SK-N-SH (cell line): ENCODE measurements at regions not wholly inside any gene's neighbourhood (a gene's known extent, or its start where the extent isn't known, plus 50 kb on each side); places are given as distances from the start of the nearest gene placed in this dataset.

Experiments
- CTCF ChIA-PET: fragments of 300-600, 350-600 bp; formaldehyde crosslinking; extraction: SDS; loops from one replicate; lab custom pipeline; 2021; lab: Yijun Ruan, JAX
- POLR2A ChIA-PET: fragments of 350-600 bp; sonication (Branson Sonifier 250); formaldehyde crosslinking; extraction: SDS; loops from one replicate; lab custom pipeline; 2020; ENCODE audit warnings: antibody characterized with exemption, inconsistent platforms; lab: Yijun Ruan, JAX
- DNase-seq: peaks from one replicate; pipeline ENCODE4 v3.0.0; 2012
- H2AFZ ChIP-seq: fragments of 200-600 bp; sonication (generic); 2 replicates; pipeline ENCODE4 v1.8.1; 2016; ENCODE audit warnings: antibody characterized with exemption, mild to moderate bottlenecking, low read depth
- H3F3A ChIP-seq: fragments of 200-600 bp; sonication (generic); replicated peaks from 2 replicates; pipeline ENCODE3; 2016; ENCODE audit warnings: antibody characterized with exemption, mild to moderate bottlenecking; ENCODE audit not compliant: insufficient read depth
- H3K27ac ChIP-seq, 2 experiments: fragments of 200-500 bp in 1 of 2; fragments of 200-600 bp in 1 of 2; sonication (Bioruptor generic) in 1 of 2; sonication (generic), shearing (Covaris generic) in 1 of 2; 2 replicates each; pipeline versions ENCODE4 v1.5.1 to v1.6.1; 2014 to 2016; ENCODE audit warnings: low read depth in 2 of 2, inconsistent platforms in 1 of 2, low read length in 1 of 2, mild to moderate bottlenecking in 1 of 2, mixed read lengths in 1 of 2
- H3K27me3 ChIP-seq: fragments of 200-600 bp; sonication (generic), shearing (Covaris generic); 2 replicates; pipeline ENCODE4 v1.6.1; 2016; ENCODE audit warnings: mixed run types; ENCODE audit not compliant: insufficient read depth
- H3K36me3 ChIP-seq, 2 experiments: fragments of 200-500 bp in 1 of 2; fragments of 200-600 bp in 1 of 2; sonication (Bioruptor generic) in 1 of 2; sonication (generic) in 1 of 2; replicated peaks in 1 of 2; 2 replicates each; pipeline versions ENCODE3 to v1.5.1; 2014 to 2016; ENCODE audit warnings: low read length in 1 of 2, mild to moderate bottlenecking in 1 of 2; ENCODE audit not compliant: insufficient read depth in 2 of 2, control insufficient read depth in 1 of 2
- H3K4me1 ChIP-seq, 2 experiments: fragments of 200-500 bp in 1 of 2; fragments of 200-600 bp in 1 of 2; sonication (Bioruptor generic) in 1 of 2; sonication (generic), shearing (Covaris generic) in 1 of 2; 2 replicates each; pipeline versions ENCODE4 v1.5.1 to v1.6.1; 2014 to 2016; ENCODE audit warnings: low read depth in 1 of 2, low read length in 1 of 2, mixed run types in 1 of 2; ENCODE audit not compliant: insufficient read depth in 2 of 2, control insufficient read depth in 1 of 2
- H3K4me2 ChIP-seq: fragments of 200-600 bp; sonication (generic), shearing (Covaris generic); 2 replicates; pipeline ENCODE4 v1.6.1; 2017; ENCODE audit warnings: mixed run types
- H3K4me3 ChIP-seq, 2 experiments: fragments of 200-500 bp in 1 of 2; fragments of 200-600 bp in 1 of 2; sonication (Bioruptor generic) in 1 of 2; sonication (generic), shearing (Covaris generic) in 1 of 2; 2 replicates each; pipeline versions ENCODE4 v1.5.1 to v1.8.1; 2014 to 2016; ENCODE audit warnings: low read depth in 2 of 2, inconsistent platforms in 1 of 2, low read length in 1 of 2, mild to moderate bottlenecking in 1 of 2, mixed read lengths in 1 of 2, moderate library complexity in 1 of 2
- H3K79me2 ChIP-seq: fragments of 200-600 bp; sonication (generic); 2 replicates; pipeline ENCODE4 v1.8.1; 2017; ENCODE audit warnings: mild to moderate bottlenecking; ENCODE audit not compliant: insufficient read depth
- H3K9ac ChIP-seq: fragments of 200-600 bp; sonication (generic); 2 replicates; pipeline ENCODE4 v1.6.1; 2017; ENCODE audit warnings: mixed run types
- H3K9me2 ChIP-seq: fragments of 200-600 bp; sonication (generic); 2 replicates; pipeline ENCODE4 v1.6.1; 2017; ENCODE audit warnings: mixed run types
- H3K9me3 ChIP-seq: fragments of 200-600 bp; sonication (generic); 2 replicates; pipeline ENCODE4 v1.6.1; 2017; ENCODE audit warnings: mixed run types, mild to moderate bottlenecking, moderate library complexity
- H4K20me1 ChIP-seq: fragments of 200-600 bp; sonication (generic); 2 replicates; pipeline ENCODE4 v1.6.1; 2017; ENCODE audit warnings: mild to moderate bottlenecking, mixed run types; ENCODE audit not compliant: insufficient read depth
- CHD2 ChIP-seq: fragments of 150-350 bp; IDR thresholded peaks from 2 replicates; pipeline ENCODE4 v1.6.1; 2018; ENCODE audit warnings: low read length; ENCODE audit not compliant: partially characterized antibody
- CTCF ChIP-seq: fragments of 200-600 bp; sonication (generic); IDR thresholded peaks from 2 replicates; pipeline ENCODE4 v1.6.1; 2017; ENCODE audit warnings: antibody characterized with exemption, mild to moderate bottlenecking, moderate library complexity
- ELF1 ChIP-seq: IDR thresholded peaks from 2 replicates; pipeline ENCODE4 v1.4.0; 2012
- EP300 ChIP-seq, 2 experiments: IDR thresholded peaks; 2 replicates each; pipeline versions ENCODE4 v1.4.0 to v1.6.1; 2012; ENCODE audit warnings: borderline replicate concordance in 1 of 2, low read depth in 1 of 2, low read length in 1 of 2
- FOSL2 ChIP-seq: IDR thresholded peaks from 2 replicates; pipeline ENCODE4 v1.4.0; 2012; ENCODE audit warnings: low read depth, mild to moderate bottlenecking, moderate library complexity, borderline replicate concordance
- FOXJ3 ChIP-seq: sonication (generic); formaldehyde crosslinking; IDR thresholded peaks from 2 replicates; pipeline ENCODE4 v1.5.1; 2020; ENCODE audit warnings: mild to moderate bottlenecking, missing genetic modification reagents
- GABPA ChIP-seq: IDR thresholded peaks from 2 replicates; pipeline ENCODE4 v1.4.0; 2012; ENCODE audit warnings: low read depth, mild to moderate bottlenecking
- GATA2 ChIP-seq: sonication (generic); formaldehyde crosslinking; IDR thresholded peaks from 2 replicates; pipeline ENCODE4 v1.5.0; 2020; ENCODE audit warnings: mild to moderate bottlenecking, missing genetic modification reagents
- JUND ChIP-seq: IDR thresholded peaks from 2 replicates; pipeline ENCODE4 v1.4.0; 2012
- MAX ChIP-seq: IDR thresholded peaks from 2 replicates; pipeline ENCODE4 v1.4.0; 2012; ENCODE audit warnings: low read depth
- MEF2A ChIP-seq: IDR thresholded peaks from 2 replicates; pipeline ENCODE4 v1.4.0; 2012; ENCODE audit warnings: low read depth, borderline replicate concordance
- NFIC ChIP-seq: IDR thresholded peaks from 2 replicates; pipeline ENCODE4 v1.4.0; 2012; ENCODE audit warnings: borderline replicate concordance
- NRF1 ChIP-seq: IDR thresholded peaks from 2 replicates; pipeline ENCODE4 v1.6.1; 2012; ENCODE audit warnings: low read depth, mild to moderate bottlenecking, low read length
- RCOR1 ChIP-seq: fragments of 150-350 bp; IDR thresholded peaks from 2 replicates; pipeline ENCODE4 v1.6.1; 2017; ENCODE audit warnings: antibody characterized with exemption, low read length
- SMC3 ChIP-seq: IDR thresholded peaks from 2 replicates; pipeline ENCODE4 v1.6.1; 2012; ENCODE audit warnings: low read depth, low read length, improper control_type of control experiment
- TEAD4 ChIP-seq: IDR thresholded peaks from 2 replicates; pipeline ENCODE4 v1.4.0; 2012; ENCODE audit warnings: mild to moderate bottlenecking, borderline replicate concordance; ENCODE audit not compliant: insufficient read depth
- USF2 ChIP-seq: fragments of 150-350 bp; IDR thresholded peaks from 2 replicates; pipeline ENCODE4 v1.6.1; 2017; ENCODE audit warnings: antibody characterized with exemption, low read length, low read depth, borderline replicate concordance
- ZBTB33 ChIP-seq: IDR thresholded peaks from 2 replicates; pipeline ENCODE4 v1.4.0; 2012; ENCODE audit warnings: low read depth, borderline replicate concordance
- WGBS: methylation state at CpG from one replicate; pipeline ENCODE4 v1.1.6; 2017; ENCODE audit warnings: low lambda C conversion rate; 5-methylcytosine and 5-hydroxymethylcytosine counted together

GRCh38 chr9:118957585-118957984 is 411.6 kb downstream of the BRINP1 start:
- Histone ChIP-seq H3K4me1 (peaks cover 0 to 5% of the 10 kb centered on the region in 2 experiments; a peak in 2 of 4 replicates), H3K9ac (no peak overlapping the region), H3K4me3 (no peak overlapping the region), H3K4me2 (no peak overlapping the region), H4K20me1 (no peaks in the 10 kb centered on the region), H3K79me2 (no peaks in the 10 kb centered on the region), H3K9me3 (no peaks in the 10 kb centered on the region), H2AFZ (no peak overlapping the region), H3K9me2 (no peaks in the 10 kb centered on the region), H3K27ac (no peak overlapping the region), H3F3A (no peaks in the 10 kb centered on the region), H3K27me3 (no peaks in the 10 kb centered on the region), H3K36me3 (no peaks in the 10 kb centered on the region)
- CTCF ChIA-PET: no interaction called here
- POLR2A ChIA-PET: no interaction called here
- TF ChIP-seq CTCF (no peak), JUND (no peak), FOSL2 (no peak), NFIC (no peak), ELF1 (no peak), USF2 (no peak), NRF1 (no peak), SMC3 (no peak), TEAD4 (no peak), GATA2 (CRISPR knock-in tag) (no peak), FOXJ3 (CRISPR knock-in tag) (no peak), MAX (no peak), GABPA (no peak), EP300 (IDR thresholded peaks at IDR 0.05; ENCODE audit: borderline replicate concordance in 1 of 2, low read depth in 1 of 2, low read length in 1 of 2) (no peak), ZBTB33 (no peak), MEF2A (no peak), CHD2 (no peak), RCOR1 (no peak)
- DNase-seq: no peak
- WGBS: 38% methylated on average over 3 of the region's 3 CpGs
